KBM-7 (cell line): ENCODE measurements at regions not wholly inside any gene's neighbourhood (a gene's known extent, or its start where the extent isn't known, plus 50 kb on each side); places are given as distances from the start of the nearest gene placed in this dataset.
A peak's percentile ranks its signal among the peaks of the same experiment; 100 is the strongest.

ENCODE experiments used
- DNase-seq: peaks from one replicate; pipeline ENCODE4 v3.0.0-alpha.2; 2015
- in situ Hi-C: fragments of 300-500 bp; cut with MboI; formaldehyde crosslinking; loops from 2 replicates; pipeline ENCODE4 v1.14.3; 2020; ENCODE audit warnings: low sequenced_read_pairs, low pct_unique_long_range_greater_than_20kb, mixed read lengths

- in situ Hi-C loops = no loop called here
- no peak for DNase-seq
Measured at GRCh38 chr3:80492162-80492561, 724.4 kb upstream of the ROBO1 start.

GRCh38 chr3:80472961-80473360 is 705.2 kb upstream of the ROBO1 start:
- in situ Hi-C loops = no loop called here

GRCh38 chr3:80472459-80472858 is 704.7 kb upstream of the ROBO1 start:
- no peak for DNase-seq
- in situ Hi-C loops = no loop called here

More at GRCh38 chr3:80472961-80473360, 705.2 kb upstream of the ROBO1 start:
- no peak for DNase-seq

GRCh38 chr3:80470433-80470832 is 702.6 kb upstream of the ROBO1 start:
- DNase-seq = no peak
- in situ Hi-C loops = no loop called here

GRCh38 chr3:80465746-80466145 is 697.9 kb upstream of the ROBO1 start:
- in situ Hi-C loops = no loop called here
- DNase-seq = no peak

- in situ Hi-C loops = no loop called here
- no peak for DNase-seq
Measured at GRCh38 chr3:80451393-80451792, 683.6 kb upstream of the ROBO1 start.

GRCh38 chr3:80445641-80446040 is 677.8 kb upstream of the ROBO1 start:
- in situ Hi-C loops = no loop called here
- DNase-seq = no peak

- in situ Hi-C loops = no loop called here
Measured at GRCh38 chr3:80445053-80445452, 677.3 kb upstream of the ROBO1 start.

GRCh38 chr3:80439490-80439889 is 671.7 kb upstream of the ROBO1 start:
- in situ Hi-C loops = no loop called here

More at GRCh38 chr3:80445053-80445452, 677.3 kb upstream of the ROBO1 start:
- no peak for DNase-seq

GRCh38 chr3:80434366-80434765 is 666.6 kb upstream of the ROBO1 start:
- in situ Hi-C loops = no loop called here
- no peak for DNase-seq

More at GRCh38 chr3:80439490-80439889, 671.7 kb upstream of the ROBO1 start:
- DNase-seq = no peak

GRCh38 chr3:80424951-80425350 is 657.2 kb upstream of the ROBO1 start:
- DNase-seq = no peak
- in situ Hi-C loops = no loop called here

- DNase-seq = no peak
- in situ Hi-C loops = no loop called here
Measured at GRCh38 chr3:80408030-80408721, 640.4 kb upstream of the ROBO1 start.

- DNase-seq = no peak
- in situ Hi-C loops = no loop called here
Measured at GRCh38 chr3:80405618-80406017, 637.8 kb upstream of the ROBO1 start.

- no peak for DNase-seq
- in situ Hi-C loops = no loop called here
Measured at GRCh38 chr3:80395023-80395422, 627.2 kb upstream of the ROBO1 start.

GRCh38 chr3:80391573-80391972 is 623.8 kb upstream of the ROBO1 start:
- in situ Hi-C loops = no loop called here
- DNase-seq = no peak

- no peak for DNase-seq
- in situ Hi-C loops = no loop called here
Measured at GRCh38 chr3:80384811-80385210, 617.0 kb upstream of the ROBO1 start.

GRCh38 chr3:80374423-80374822 is 606.6 kb upstream of the ROBO1 start:
- in situ Hi-C loops = no loop called here
- DNase-seq = no peak

- in situ Hi-C loops = no loop called here
- no peak for DNase-seq
Measured at GRCh38 chr3:80368616-80369015, 600.8 kb upstream of the ROBO1 start.

GRCh38 chr3:80366808-80367548 is 599.2 kb upstream of the ROBO1 start:
- in situ Hi-C loops = no loop called here
- peak; percentile 15 for DNase-seq

- in situ Hi-C loops = no loop called here
- DNase-seq = no peak
Measured at GRCh38 chr3:80357761-80358160, 590.0 kb upstream of the ROBO1 start.

- peak; percentile 8 for DNase-seq
- in situ Hi-C loops = no loop called here
Measured at GRCh38 chr3:80355144-80355543, 587.3 kb upstream of the ROBO1 start.
